HG03066 (cell line): ENCODE measurements at regions not wholly inside any gene's neighbourhood (a gene's known extent, or its start where the extent isn't known, plus 50 kb on each side); places are given as distances from the start of the nearest gene placed in this dataset.

Source experiments
- ATAC-seq: cut with Tn5 transposase; IDR thresholded peaks from one replicate; pipeline ENCODE4 v1.9.1; 2021; ENCODE audit warnings: low read depth; ENCODE audit not compliant: unreplicated experiment

DNA sequence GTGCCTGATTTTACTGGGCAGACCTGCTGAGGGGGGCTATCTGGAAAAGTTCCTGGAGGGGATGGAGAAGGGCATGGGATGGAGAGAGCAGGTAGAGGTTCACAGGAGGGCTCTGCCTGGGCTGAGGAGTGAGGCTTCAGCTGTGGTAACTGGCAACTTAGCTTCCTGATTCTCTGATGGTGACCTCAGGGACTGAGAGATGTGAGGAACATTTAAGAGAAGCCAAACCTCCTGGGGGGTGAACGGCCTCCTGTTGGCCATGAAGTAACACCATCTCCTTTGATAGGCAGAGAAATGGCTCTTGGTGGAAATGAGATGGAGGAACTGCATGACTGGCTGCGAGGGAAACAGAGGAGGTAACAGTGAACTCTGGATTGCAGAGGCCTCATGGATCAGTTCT lies 97.3 kb upstream of the ROPN1 start:
- ATAC-seq: no peak

GRCh38 chr3:124091716-124092115 lies 99.8 kb upstream of the ROPN1 start:
- no peak for ATAC-seq

DNA sequence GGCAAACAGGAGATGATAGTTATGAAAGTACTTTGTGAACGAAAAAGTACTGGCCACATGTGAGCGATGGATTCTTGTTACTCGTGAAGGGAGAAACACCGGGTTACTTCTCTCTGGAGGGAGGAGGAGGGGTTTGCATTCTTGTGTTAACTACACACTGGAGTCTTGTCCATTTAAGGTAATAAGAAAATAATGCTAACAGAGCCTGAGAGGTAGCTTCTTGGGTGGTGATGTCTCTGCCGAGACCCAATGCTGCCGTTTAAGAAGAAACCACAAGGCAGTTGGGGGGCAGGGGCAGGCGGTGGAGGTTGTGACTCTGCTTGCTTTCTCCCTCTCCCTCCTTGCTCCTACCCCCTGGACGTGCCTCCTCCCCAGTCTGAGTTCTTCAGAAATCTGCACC lies 100.9 kb upstream of the ROPN1 start:
- ATAC-seq: no peak

GRCh38 chr3:124094496-124094895 lies 102.6 kb upstream of the ROPN1 start:
- no peak for ATAC-seq

DNA sequence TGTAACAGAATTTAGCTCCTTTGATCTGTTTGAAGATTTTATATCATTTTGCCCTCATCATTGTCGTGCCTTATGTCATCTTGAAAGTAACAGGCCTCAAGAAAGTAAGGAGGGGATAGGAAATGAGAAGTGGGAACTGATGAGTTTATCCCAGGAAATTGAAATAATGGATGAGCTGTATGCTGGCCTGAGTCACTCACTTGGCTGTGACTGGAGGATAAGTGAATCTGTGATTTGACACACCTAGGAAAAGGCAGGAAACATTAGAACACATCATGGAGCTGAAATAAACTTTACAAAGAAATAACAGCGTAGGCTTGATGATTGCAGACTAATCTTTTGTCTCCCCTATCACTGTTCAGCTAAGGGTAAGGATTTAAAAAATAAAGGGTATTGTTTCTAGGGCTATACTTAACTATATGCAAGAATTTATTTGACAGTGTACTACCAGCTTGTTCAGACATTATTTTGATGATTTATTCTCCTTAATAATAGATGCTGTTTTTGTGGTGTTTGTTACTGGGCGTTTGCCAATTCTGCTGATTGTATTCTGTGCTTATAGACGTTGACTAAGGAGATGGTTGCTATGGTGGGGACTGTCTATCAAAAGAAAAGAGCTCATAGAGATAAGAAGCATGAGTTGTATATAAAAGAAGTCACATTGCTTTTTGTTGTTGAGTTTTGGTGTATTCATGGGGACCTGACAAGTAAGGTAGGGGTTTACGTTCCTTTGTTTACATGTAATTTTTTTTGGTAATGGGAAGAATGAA lies 105.6 kb upstream of the ROPN1 start:
- no peak for ATAC-seq

DNA sequence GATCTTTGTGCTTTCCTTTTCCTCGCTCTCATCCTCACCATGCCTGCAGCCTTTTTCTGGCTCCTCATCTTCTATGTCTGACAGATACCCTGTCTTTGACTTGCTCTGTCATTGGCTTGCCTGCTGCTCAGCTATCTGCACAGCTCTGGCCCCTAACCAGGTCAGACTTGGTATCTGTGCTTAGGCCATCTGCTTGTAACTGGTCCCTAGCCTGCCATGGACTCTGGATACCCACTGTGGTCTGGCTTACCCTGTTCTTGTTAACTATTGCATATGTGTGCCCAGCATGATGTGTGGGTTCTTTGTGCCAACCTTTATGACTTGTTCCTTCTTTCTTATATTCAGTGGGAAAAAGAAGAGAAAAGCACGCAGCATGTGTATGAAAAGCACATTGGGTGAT lies 109.7 kb upstream of the ROPN1 start:
- ATAC-seq: no peak

- no peak for ATAC-seq
Measured at GRCh38 chr3:124107104-124107890, 115.4 kb upstream of the ROPN1 start.

DNA sequence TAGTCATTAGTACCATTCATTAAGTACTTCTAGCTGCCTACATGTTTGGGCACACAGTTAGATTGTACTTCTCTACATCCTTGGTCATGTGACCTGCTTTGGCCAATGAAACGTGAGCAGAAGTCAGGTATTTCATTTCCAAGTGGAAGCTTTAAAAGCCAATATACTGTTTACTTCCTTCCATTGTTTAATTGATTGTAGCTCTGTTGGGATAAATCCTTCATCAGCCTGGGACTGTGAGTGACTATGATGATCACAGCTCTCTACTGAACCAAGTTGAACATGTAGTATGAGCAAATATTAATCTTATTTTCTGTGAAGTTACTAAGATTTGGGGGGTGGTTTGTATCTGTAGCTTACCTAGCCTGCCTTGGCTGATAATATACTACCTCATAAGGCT lies 116.5 kb upstream of the ROPN1 start:
- no peak for ATAC-seq

GRCh38 chr3:124113485-124113884 lies 121.6 kb upstream of the ROPN1 start:
- no peak for ATAC-seq

DNA sequence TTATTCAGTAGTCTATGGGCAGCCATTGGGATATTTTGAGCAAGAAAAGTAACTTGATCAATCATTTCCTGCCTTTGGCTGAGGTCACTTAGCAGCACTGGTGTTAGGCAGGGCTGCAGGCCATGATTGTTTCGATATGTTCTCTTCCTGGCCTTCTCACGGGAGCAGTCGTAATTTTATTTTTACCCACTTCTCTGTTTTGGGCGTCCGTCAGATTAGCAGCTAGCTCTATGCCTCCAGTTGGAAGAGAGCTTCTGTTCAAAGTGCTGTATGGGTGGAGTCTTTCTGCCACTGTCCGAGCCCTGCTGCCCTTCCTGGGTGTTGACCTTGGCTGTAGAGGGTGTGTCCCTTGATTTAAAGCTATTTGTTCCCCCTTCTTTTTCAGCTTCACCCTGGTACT lies 123.4 kb upstream of the ROPN1 start:
- ATAC-seq: no peak

DNA sequence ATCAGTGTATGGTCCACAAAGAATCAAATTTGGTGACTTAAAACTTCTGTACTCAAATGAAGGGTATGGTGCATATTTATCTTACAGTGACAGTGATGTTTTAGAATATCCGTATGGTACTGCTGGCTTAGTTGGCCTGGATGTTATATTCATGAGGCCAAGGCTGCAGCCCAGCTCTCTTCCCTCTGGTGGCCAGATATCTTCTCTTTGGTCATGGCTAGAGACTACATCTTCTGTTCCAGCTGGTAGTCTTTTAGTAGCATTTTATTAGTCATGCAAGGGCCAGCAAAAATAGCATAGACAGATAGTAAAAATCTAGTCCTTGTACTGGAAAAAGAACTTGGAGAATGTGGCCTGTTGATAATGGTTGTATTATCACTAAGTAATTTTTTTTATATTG lies 124.0 kb upstream of the ROPN1 start:
- no peak for ATAC-seq

DNA sequence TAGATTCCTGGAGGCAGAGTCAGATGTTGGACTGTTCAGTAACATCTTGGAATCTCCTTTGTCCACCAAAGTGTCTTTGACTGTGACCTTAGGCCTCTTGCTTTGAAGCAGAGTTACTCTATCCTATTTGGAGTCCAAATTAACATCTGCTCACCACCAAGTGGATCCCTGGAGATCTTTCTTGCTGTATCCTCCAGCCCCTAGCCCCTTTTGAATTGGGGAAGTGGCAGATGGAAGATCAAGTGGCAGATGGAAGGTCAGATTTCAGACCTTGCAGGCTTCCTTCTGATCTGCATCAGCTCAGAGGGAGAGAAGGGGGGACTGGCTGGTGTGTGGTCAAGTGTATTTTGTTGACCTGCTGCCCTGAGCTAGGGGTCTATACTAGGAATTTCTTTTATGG lies 125.0 kb upstream of the ROPN1 start:
- no peak for ATAC-seq

DNA sequence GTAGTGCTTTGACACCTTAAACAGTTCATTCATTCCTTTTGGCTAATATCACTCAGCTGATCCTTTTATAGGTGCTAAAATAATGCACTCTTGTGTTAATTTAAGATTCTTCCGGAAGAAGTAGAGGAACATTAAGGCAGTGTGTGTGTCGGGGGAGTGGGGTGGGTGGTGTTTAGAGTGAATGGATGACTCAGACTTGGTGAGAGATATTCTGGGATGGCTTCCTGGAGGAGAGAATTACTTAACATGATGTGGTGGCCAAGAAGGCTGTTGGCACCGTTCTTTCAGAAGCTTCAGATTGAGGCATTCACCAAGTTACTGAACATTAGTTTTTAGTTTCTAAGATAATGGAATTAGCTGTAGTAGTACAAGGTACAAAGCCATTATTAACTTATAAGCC lies 125.6 kb upstream of the ROPN1 start:
- ATAC-seq: no peak

DNA sequence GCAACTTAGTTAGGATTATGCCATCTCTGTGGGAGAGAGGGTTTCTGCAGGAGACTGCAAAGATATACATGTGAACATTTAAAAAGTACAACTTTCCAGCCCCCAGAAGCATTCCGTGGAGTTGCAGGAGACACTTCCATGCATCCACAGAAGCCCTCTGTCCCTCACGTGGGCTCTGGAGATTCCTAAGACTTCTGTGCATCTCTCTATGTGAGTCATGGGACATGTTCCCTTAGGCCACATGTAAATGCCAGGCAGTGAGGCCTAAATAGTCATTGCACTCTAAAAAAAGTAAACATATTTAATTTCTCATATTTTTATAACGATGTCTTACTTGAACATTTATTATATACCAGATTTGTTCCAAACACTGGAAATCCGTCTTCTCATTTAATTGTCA lies 126.5 kb upstream of the ROPN1 start:
- ATAC-seq: no peak

DNA sequence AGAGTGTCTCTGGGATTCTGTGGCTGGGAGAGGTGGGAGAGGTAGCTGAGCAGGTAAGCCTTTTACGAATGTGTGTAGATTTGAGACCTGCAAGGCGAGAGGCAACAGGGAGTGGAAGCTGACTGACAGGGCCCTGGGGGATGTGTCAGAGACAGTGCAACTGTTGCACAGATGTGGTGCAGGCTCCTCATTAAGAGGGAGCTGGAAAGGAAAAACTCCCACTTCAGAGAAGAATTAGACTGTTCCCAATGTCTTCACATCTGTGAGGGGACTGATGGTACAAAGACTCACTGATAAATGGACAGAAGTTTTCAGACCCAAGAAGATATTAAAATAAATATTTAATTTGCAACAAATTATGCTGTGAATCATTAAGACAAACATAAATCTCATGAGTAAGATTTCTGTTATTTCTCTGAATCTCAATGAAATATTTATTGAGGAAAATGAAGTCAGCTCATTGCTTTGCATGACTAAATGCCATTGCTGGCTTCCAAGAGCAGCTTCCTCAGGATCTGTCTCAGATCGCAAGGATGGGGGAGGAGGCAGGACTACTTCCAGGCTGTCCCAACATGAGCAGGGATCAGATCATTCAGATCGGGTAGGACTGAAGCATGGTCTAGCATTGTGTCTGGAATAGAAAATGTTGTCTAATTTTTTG lies 127.3 kb upstream of the ROPN1 start:
- ATAC-seq: no peak

GRCh38 chr3:124121379-124122312 lies 129.7 kb upstream of the ROPN1 start:
- ATAC-seq: no peak

DNA sequence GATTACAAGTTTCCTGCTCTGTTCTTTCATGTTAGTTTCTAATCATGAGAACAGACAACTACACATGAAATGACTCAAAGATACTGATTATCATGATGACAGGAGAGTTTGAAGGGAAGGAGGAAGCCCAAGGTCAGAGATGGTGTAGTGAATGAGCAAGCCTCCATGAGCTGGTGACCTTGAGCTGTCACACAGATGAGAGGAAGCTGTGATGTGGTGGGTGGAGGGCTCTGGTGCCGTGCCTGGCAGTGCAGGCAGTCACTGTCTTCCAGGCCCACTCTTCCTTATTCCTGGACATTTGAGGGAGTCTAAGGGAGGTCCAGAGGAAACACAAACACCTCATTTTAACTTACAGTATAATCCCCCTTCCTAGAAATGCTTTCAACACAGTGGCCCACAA lies 133.4 kb upstream of the ROPN1 start:
- ATAC-seq: no peak

GRCh38 chr3:124126436-124127023 lies 134.6 kb upstream of the ROPN1 start:
- no peak for ATAC-seq

- ATAC-seq: no peak
Measured at GRCh38 chr3:124131158-124131557, 139.2 kb upstream of the ROPN1 start.

- ATAC-seq: no peak
Measured at GRCh38 chr3:124131580-124131979, 139.7 kb upstream of the ROPN1 start.
